Muscle of leg (tissue), 3 donors: ENCODE measurements at regions not wholly inside any gene's neighbourhood (a gene's known extent, or its start where the extent isn't known, plus 50 kb on each side); places are given as distances from the start of the nearest gene placed in this dataset.

Experiments
- DNase-seq: peaks from one replicate; pipeline ENCODE4 v3.0.0; 2013
- H3K27ac ChIP-seq: one replicate; pipeline ENCODE4 v1.5.1; 2013; ENCODE audit warnings: mild to moderate bottlenecking, low read length, control low read depth
- H3K27me3 ChIP-seq: one replicate; pipeline ENCODE4 v1.6.1; 2013; ENCODE audit warnings: low read length; ENCODE audit not compliant: control insufficient read depth, insufficient read depth
- H3K36me3 ChIP-seq: one replicate; pipeline ENCODE4 v1.6.1; 2013; ENCODE audit warnings: low read length; ENCODE audit not compliant: control insufficient read depth, insufficient read depth
- H3K4me1 ChIP-seq: one replicate; pipeline ENCODE4 v1.6.1; 2013; ENCODE audit warnings: low read length; ENCODE audit not compliant: control insufficient read depth, insufficient read depth
- H3K4me3 ChIP-seq: one replicate; pipeline ENCODE4 v1.5.1; 2013; ENCODE audit warnings: low read length, control low read depth
- H3K9me3 ChIP-seq: replicated peaks from 2 replicates; pipeline ENCODE4 v1.6.1; 2013; ENCODE audit warnings: low read depth, low read length; ENCODE audit not compliant: control insufficient read depth
- WGBS: methylation state at CpG from one replicate; pipeline ENCODE4 v1.1.5; 2013; ENCODE audit warnings: missing lambda C conversion rate; ENCODE audit not compliant: insufficient coverage; 5-methylcytosine and 5-hydroxymethylcytosine counted together

GRCh38 chrX:40272776-40273175 lies 175.0 kb upstream of the BCOR start:
- H3K4me3 ChIP-seq = no peak overlapping the region
- peaks cover 4% of the 10 kb centered on the region for H3K4me1 ChIP-seq
- H3K27ac ChIP-seq = no peak overlapping the region
- peaks cover 8% of the 10 kb centered on the region for H3K9me3 ChIP-seq
- WGBS = 42% methylated on average over 6 of the region's 6 CpGs
- DNase-seq = no peak
- H3K27me3 ChIP-seq = peaks cover 14% of the 10 kb centered on the region
- no peaks in the 10 kb centered on the region for H3K36me3 ChIP-seq

GRCh38 chrX:40272141-40272540 lies 174.4 kb upstream of the BCOR start:
- DNase-seq = no peak
- 74% methylated on average over 5 of the region's 9 CpGs for WGBS

GRCh38 chrX:40268188-40268520 lies 170.4 kb upstream of the BCOR start:
- no CpG with 5 or more reads among the region's 4 CpGs for WGBS
- Histone ChIP-seq H3K9me3 (peaks cover 4% of the 10 kb centered on the region), H3K36me3 (no peaks in the 10 kb centered on the region), H3K27ac (peak overlapping the region; percentile 82), H3K27me3 (peaks cover 41% of the 10 kb centered on the region), H3K4me1 (peaks cover 20% of the 10 kb centered on the region), H3K4me3 (no peak overlapping the region)
- DNase-seq = no peak

More at GRCh38 chrX:40272141-40272540, 174.4 kb upstream of the BCOR start:
- H3K27me3 ChIP-seq = peaks cover 20% of the 10 kb centered on the region
- peaks cover 10% of the 10 kb centered on the region for H3K4me1 ChIP-seq
- H3K9me3 ChIP-seq = peaks cover 8% of the 10 kb centered on the region
- H3K27ac ChIP-seq = no peak overlapping the region
- H3K4me3 ChIP-seq = no peak overlapping the region
- no peaks in the 10 kb centered on the region for H3K36me3 ChIP-seq

- H3K36me3 ChIP-seq = no peaks in the 10 kb centered on the region
- peak; percentile 78 for DNase-seq
- H3K4me3 ChIP-seq = peak overlapping the region; percentile 44
- peaks cover 24% of the 10 kb centered on the region for H3K4me1 ChIP-seq
- H3K27me3 ChIP-seq = peaks cover 44% of the 10 kb centered on the region
- H3K9me3 ChIP-seq = peaks cover 4% of the 10 kb centered on the region
- 14% methylated on average over 24 of the region's 29 CpGs for WGBS
- H3K27ac ChIP-seq = peak overlapping the region; percentile 82
These were observed 169.8 kb upstream of the BCOR start for GRCh38 chrX:40267334-40268187.

- WGBS = 5% methylated on average over 38 of the region's 42 CpGs
- Histone ChIP-seq H3K27ac (peak overlapping the region; percentile 82), H3K27me3 (peaks cover 46% of the 10 kb centered on the region), H3K4me3 (peak overlapping the region; percentile 44), H3K9me3 (peaks cover 4% of the 10 kb centered on the region), H3K36me3 (no peaks in the 10 kb centered on the region), H3K4me1 (peaks cover 33% of the 10 kb centered on the region)
- DNase-seq = peak; percentile 84
These were observed 169.0 kb upstream of the BCOR start for GRCh38 chrX:40266490-40267333.

- no peak for DNase-seq
- 83% methylated on average over 5 of the region's 7 CpGs for WGBS
- Histone ChIP-seq H3K27ac (no peak overlapping the region), H3K4me3 (no peak overlapping the region), H3K36me3 (no peaks in the 10 kb centered on the region), H3K9me3 (peaks cover under 1% of the 10 kb centered on the region), H3K27me3 (peaks cover 44% of the 10 kb centered on the region), H3K4me1 (peaks cover 34% of the 10 kb centered on the region)
These were observed 168.2 kb upstream of the BCOR start for GRCh38 chrX:40265936-40266335.

GRCh38 chrX:40263014-40263560 lies 165.3 kb upstream of the BCOR start:
- DNase-seq = peak; percentile 77
- Histone ChIP-seq H3K9me3 (no peaks in the 10 kb centered on the region), H3K4me3 (no peak overlapping the region), H3K4me1 (peaks cover 34% of the 10 kb centered on the region), H3K36me3 (no peaks in the 10 kb centered on the region), H3K27me3 (peaks cover 41% of the 10 kb centered on the region), H3K27ac (peak overlapping the region; percentile 65)
- WGBS = 31% methylated on average over 7 of the region's 8 CpGs

GRCh38 chrX:40262157-40263013 lies 164.6 kb upstream of the BCOR start:
- Histone ChIP-seq H3K9me3 (no peaks in the 10 kb centered on the region), H3K36me3 (no peaks in the 10 kb centered on the region), H3K4me3 (no peak overlapping the region), H3K27ac (peak overlapping the region; percentile 65), H3K4me1 (peaks cover 27% of the 10 kb centered on the region), H3K27me3 (peaks cover 36% of the 10 kb centered on the region)
- peak; percentile 57 for DNase-seq
- WGBS = 64% methylated on average over 12 of the region's 13 CpGs

- no peak overlapping the region for H3K27ac ChIP-seq
- no peaks in the 10 kb centered on the region for H3K36me3 ChIP-seq
- H3K9me3 ChIP-seq = no peaks in the 10 kb centered on the region
- peaks cover 23% of the 10 kb centered on the region for H3K4me1 ChIP-seq
- no peak overlapping the region for H3K4me3 ChIP-seq
- no peak for DNase-seq
- peaks cover 30% of the 10 kb centered on the region for H3K27me3 ChIP-seq
- 63% methylated on average over 7 of the region's 7 CpGs for WGBS
These were observed 164.0 kb upstream of the BCOR start for GRCh38 chrX:40261833-40262156.
